CD4-positive, alpha-beta T cell (primary cell): ENCODE measurements at regions not wholly inside any gene's neighbourhood (a gene's known extent, or its start where the extent isn't known, plus 50 kb on each side); places are given as distances from the start of the nearest gene placed in this dataset.
A peak's percentile ranks its signal among the peaks of the same experiment; 100 is the strongest.

Experiments
- ATAC-seq: fragments of 200-7000 bp; cut with Tn5 transposase; one replicate; pipeline ENCODE4 v1.10.0; 2022; ENCODE audit warnings: mild to moderate bottlenecking; ENCODE audit not compliant: poor library complexity
- CTCF ChIA-PET: fragments of 350-600 bp; sonication (Branson Sonifier 250); formaldehyde crosslinking; loops from one replicate; lab custom pipeline; 2021; ENCODE audit warnings: antibody characterized with exemption, inconsistent platforms; lab: Charles Lee
- POLR2A ChIA-PET: fragments of 350-600 bp; sonication (Branson Sonifier 250); formaldehyde crosslinking; loops from one replicate; lab custom pipeline; 2021; ENCODE audit warnings: antibody characterized with exemption, inconsistent platforms; lab: Charles Lee
- DNase-seq, 14 experiments: peaks; one replicate each; pipeline ENCODE4 v3.0.0-alpha.2; 2013 to 2020; ENCODE audit warnings: mixed read lengths in 2 of 14
- H3K27ac ChIP-seq, 2 donors: one replicate each; pipeline versions ENCODE4 v1.5.1 to v1.7.0; 2013; ENCODE audit warnings: low read length in 2 of 2, low read depth in 1 of 2, mild to moderate bottlenecking in 1 of 2
- H3K27me3 ChIP-seq, 2 experiments: 1 replicate in 1 of 2; 2 replicates in 1 of 2; pipeline versions ENCODE4 v1.6.1 to v1.7.0; 2013; ENCODE audit warnings: low read length in 2 of 2, control low read depth in 1 of 2, mild to moderate bottlenecking in 1 of 2, moderate library complexity in 1 of 2; ENCODE audit not compliant: insufficient read depth in 2 of 2, control insufficient read depth in 1 of 2
- H3K36me3 ChIP-seq: one replicate; pipeline ENCODE4 v1.6.1; 2013; ENCODE audit warnings: low read length, control low read depth; ENCODE audit not compliant: insufficient read depth
- H3K4me1 ChIP-seq: one replicate; pipeline ENCODE4 v1.6.1; 2013; ENCODE audit warnings: low read length, control low read depth; ENCODE audit not compliant: insufficient read depth
- H3K4me3 ChIP-seq: one replicate; pipeline ENCODE4 v1.5.1; 2013; ENCODE audit warnings: mild to moderate bottlenecking, low read length, moderate library complexity
- H3K9me3 ChIP-seq, 2 experiments: 1 replicate in 1 of 2; 2 replicates in 1 of 2; pipeline versions ENCODE4 v1.6.1 to v1.7.0; 2013; ENCODE audit warnings: low read length in 2 of 2, mild to moderate bottlenecking in 2 of 2, control low read depth in 1 of 2, moderate library complexity in 1 of 2; ENCODE audit not compliant: control insufficient read depth in 1 of 2, insufficient read depth in 1 of 2
- H3K27ac Mint-ChIP-seq: one replicate; pipeline ENCODE4 v1.8.0; 2020; ENCODE audit warnings: mixed read lengths
- H3K27me3 Mint-ChIP-seq: one replicate; pipeline ENCODE4 v1.8.0; 2021; ENCODE audit warnings: mixed read lengths
- H3K36me3 Mint-ChIP-seq: one replicate; pipeline ENCODE4 v1.8.0; 2021; ENCODE audit warnings: low read depth, mixed read lengths
- H3K4me1 Mint-ChIP-seq: one replicate; pipeline ENCODE4 v1.8.0; 2021; ENCODE audit warnings: low read depth, mixed read lengths
- H3K4me3 Mint-ChIP-seq: one replicate; pipeline ENCODE4 v1.8.0; 2020; ENCODE audit warnings: mild to moderate bottlenecking, mixed read lengths
- H3K9me3 Mint-ChIP-seq: one replicate; pipeline ENCODE4 v1.8.0; 2020; ENCODE audit warnings: mixed read lengths
- intact Hi-C, 2 experiments: fragments of 100-400 bp; cut with DNase I in 1 of 2; cut with micrococcal nuclease in 1 of 2; formaldehyde crosslinking; loops; one replicate each; pipeline versions ENCODE4 v1.15.1 to v1.9.0; 2023 to 2025; cut with DNase I, micrococcal nuclease
- TF ChIP-seq, protein P1 (sequence below): fragments of 200-600 bp; IDR thresholded peaks from one replicate; pipeline ENCODE4 v1.8.0; 2022; ENCODE audit warnings: antibody characterized with exemption, mild to moderate bottlenecking

DNA sequence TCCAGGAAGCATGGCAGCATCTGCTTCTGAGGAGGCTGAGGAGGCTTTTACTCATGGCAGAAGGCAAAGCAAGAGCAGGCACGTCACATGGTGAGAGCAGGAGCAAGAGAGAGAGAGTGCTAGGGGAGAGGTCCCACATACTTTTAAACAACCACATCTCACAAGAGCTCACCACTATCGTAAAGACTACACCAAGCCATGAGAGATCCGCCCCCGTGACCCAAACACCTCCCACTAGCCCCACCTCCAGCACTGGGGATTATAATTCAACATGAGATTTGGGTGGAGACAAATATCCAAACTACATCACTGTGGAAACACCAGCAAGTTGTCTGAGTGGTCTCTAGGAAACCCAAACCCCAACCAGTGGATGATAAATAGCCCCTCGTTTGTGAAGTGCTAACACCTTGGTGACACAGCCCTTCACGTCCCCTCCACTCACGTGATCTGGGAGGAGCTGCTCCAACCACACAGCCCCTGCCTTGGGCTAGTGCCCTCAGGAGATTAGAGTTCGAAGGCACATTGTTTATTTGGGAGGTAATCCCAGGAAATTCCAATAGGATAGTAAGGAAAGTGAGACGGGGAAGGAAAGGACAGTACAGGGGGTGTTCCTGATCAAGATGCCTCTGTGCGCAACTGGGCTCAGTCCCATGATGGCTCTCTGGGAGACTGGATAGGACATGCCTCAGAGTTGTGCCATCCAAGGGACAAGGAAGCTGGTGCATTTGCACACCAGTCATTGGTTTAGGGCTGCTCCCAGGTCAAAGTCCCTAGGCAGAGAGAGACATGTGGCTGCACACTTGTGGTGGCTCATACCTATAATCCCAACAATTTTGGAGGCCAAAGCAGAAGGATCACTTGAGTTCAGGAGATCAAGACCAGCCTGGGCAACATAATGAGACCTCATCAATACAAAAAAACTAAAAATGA is 80.6 kb upstream of the CTNNB1 start:
- Mint-ChIP-seq H3K27ac (peak overlapping the region; percentile 93), H3K36me3 (no peaks in the 10 kb centered on the region), H3K9me3 (no peaks in the 10 kb centered on the region), H3K4me3 (peak overlapping the region; percentile 71), H3K27me3 (no peaks in the 10 kb centered on the region), H3K4me1 (peaks cover 41% of the 10 kb centered on the region)
- peaks cover 35% of the 10 kb centered on the region for H3K4me1 ChIP-seq
- ChIA-PET POLR2A (no interaction called here), CTCF (no interaction called here)
- ATAC-seq = peak; percentile 24
- H3K4me3 ChIP-seq = no peak overlapping the region
- peak in 5 of 14 experiments; percentile 5 to 27 (median 12) for DNase-seq
- intact Hi-C loops = loop anchor here in 1 of 2 experiments (5.0 kb wide), 1 partner anchor 79 kb away; the partner anchor contains the start of gene CTNNB1
- TF ChIP-seq, protein P1, sequence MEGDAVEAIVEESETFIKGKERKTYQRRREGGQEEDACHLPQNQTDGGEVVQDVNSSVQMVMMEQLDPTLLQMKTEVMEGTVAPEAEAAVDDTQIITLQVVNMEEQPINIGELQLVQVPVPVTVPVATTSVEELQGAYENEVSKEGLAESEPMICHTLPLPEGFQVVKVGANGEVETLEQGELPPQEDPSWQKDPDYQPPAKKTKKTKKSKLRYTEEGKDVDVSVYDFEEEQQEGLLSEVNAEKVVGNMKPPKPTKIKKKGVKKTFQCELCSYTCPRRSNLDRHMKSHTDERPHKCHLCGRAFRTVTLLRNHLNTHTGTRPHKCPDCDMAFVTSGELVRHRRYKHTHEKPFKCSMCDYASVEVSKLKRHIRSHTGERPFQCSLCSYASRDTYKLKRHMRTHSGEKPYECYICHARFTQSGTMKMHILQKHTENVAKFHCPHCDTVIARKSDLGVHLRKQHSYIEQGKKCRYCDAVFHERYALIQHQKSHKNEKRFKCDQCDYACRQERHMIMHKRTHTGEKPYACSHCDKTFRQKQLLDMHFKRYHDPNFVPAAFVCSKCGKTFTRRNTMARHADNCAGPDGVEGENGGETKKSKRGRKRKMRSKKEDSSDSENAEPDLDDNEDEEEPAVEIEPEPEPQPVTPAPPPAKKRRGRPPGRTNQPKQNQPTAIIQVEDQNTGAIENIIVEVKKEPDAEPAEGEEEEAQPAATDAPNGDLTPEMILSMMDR = no peak
- no peak overlapping the region for H3K27ac ChIP-seq
- no peaks in the 10 kb centered on the region for H3K27me3 ChIP-seq
- no peaks in the 10 kb centered on the region for H3K9me3 ChIP-seq
- H3K36me3 ChIP-seq = no peaks in the 10 kb centered on the region

DNA sequence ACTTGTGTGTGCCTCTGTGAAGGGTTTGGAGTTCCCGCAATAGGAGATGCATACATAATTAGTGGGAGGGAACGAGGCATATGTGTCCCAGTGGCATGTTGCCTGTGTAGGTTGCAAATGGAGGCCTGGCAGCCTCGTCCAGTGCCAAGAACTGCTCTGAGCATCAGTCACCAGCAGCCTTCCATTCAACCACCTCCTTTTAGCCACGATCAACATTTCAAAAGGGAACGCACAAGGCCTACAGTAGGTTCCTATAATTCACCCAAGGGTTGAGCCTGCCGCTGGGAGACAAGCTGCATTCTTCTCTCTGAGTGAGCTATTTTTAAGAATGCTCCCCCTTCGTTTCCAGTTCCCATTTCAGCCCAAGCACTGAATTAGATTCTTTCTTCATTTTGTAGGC is 78.8 kb upstream of the CTNNB1 start:
- no peak for ATAC-seq
- POLR2A ChIA-PET = interaction anchor here (0.8 to 1.4 kb wide), 2 partner anchors 78 to 79 kb away, joined by 3 read pairs; no protein-coding TSS in a partner anchor
- Histone ChIP-seq H3K27me3 (no peaks in the 10 kb centered on the region), H3K4me3 (no peak overlapping the region), H3K4me1 (peaks cover 35% of the 10 kb centered on the region), H3K27ac (no peak overlapping the region), H3K36me3 (no peaks in the 10 kb centered on the region), H3K9me3 (no peaks in the 10 kb centered on the region)
- Mint-ChIP-seq H3K4me1 (peaks cover 38% of the 10 kb centered on the region), H3K9me3 (no peaks in the 10 kb centered on the region), H3K4me3 (no peak overlapping the region), H3K27me3 (peaks cover 4% of the 10 kb centered on the region), H3K36me3 (no peaks in the 10 kb centered on the region), H3K27ac (no peak overlapping the region)
- DNase-seq = no peak
- CTCF ChIA-PET = no interaction called here
- intact Hi-C loops = no loop called here
- TF ChIP-seq, protein P1 = no peak

DNA sequence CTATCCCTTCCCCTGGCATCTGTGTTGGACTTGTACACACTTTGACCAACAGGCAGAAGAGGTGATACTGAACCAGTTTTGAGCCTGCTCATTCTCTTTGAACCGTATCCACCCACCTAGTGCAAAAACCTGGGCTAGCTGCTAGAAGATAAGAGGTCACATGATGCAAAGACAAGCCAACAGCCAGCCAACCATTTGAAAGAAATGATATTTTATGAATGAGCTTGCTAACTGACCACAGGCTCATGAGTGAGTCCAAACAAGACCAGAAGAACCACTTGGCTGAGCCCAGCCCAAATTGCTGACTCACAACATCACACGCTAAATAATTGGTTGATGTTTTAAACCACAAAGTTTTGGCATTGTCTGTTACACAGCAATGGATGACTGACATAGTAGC is 74.0 kb upstream of the CTNNB1 start:
- CTCF ChIA-PET = no interaction called here
- H3K4me1 ChIP-seq = peaks cover 2% of the 10 kb centered on the region
- no peak overlapping the region for H3K4me3 ChIP-seq
- Mint-ChIP-seq H3K36me3 (peaks cover 7% of the 10 kb centered on the region), H3K27ac (no peak overlapping the region), H3K27me3 (peaks cover 10% of the 10 kb centered on the region), H3K9me3 (peaks cover 6% of the 10 kb centered on the region), H3K4me1 (no peaks in the 10 kb centered on the region), H3K4me3 (no peak overlapping the region)
- intact Hi-C loops = no loop called here
- TF ChIP-seq, protein P1 = no peak
- POLR2A ChIA-PET = no interaction called here
- no peak overlapping the region for H3K27ac ChIP-seq
- H3K36me3 ChIP-seq = no peaks in the 10 kb centered on the region
- DNase-seq = no peak
- no peak for ATAC-seq
- no peaks in the 10 kb centered on the region for H3K27me3 ChIP-seq
- peaks cover 5 to 10% of the 10 kb centered on the region in 2 experiments for H3K9me3 ChIP-seq
